AG09319 (cell line): ENCODE measurements at regions not wholly inside any gene's neighbourhood (a gene's known extent, or its start where the extent isn't known, plus 50 kb on each side); places are given as distances from the start of the nearest gene placed in this dataset.

Experiments
- DNase-seq: peaks from one replicate; pipeline ENCODE4 v3.0.0-alpha.2; 2010; ENCODE audit warnings: low read depth; ENCODE audit errors: extremely low read depth
- TF ChIP-seq, protein P1 (sequence below): IDR thresholded peaks from 2 replicates; pipeline ENCODE4 v1.5.1; 2011; ENCODE audit warnings: low read depth, mild to moderate bottlenecking, inconsistent platforms, low read length, moderate library complexity

GRCh38 chr5:73273379-73274050 lies 100.5 kb downstream of the TMEM174 start:
- TF ChIP-seq, protein P1, sequence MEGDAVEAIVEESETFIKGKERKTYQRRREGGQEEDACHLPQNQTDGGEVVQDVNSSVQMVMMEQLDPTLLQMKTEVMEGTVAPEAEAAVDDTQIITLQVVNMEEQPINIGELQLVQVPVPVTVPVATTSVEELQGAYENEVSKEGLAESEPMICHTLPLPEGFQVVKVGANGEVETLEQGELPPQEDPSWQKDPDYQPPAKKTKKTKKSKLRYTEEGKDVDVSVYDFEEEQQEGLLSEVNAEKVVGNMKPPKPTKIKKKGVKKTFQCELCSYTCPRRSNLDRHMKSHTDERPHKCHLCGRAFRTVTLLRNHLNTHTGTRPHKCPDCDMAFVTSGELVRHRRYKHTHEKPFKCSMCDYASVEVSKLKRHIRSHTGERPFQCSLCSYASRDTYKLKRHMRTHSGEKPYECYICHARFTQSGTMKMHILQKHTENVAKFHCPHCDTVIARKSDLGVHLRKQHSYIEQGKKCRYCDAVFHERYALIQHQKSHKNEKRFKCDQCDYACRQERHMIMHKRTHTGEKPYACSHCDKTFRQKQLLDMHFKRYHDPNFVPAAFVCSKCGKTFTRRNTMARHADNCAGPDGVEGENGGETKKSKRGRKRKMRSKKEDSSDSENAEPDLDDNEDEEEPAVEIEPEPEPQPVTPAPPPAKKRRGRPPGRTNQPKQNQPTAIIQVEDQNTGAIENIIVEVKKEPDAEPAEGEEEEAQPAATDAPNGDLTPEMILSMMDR, result no peak
- DNase-seq, result no peak

DNA sequence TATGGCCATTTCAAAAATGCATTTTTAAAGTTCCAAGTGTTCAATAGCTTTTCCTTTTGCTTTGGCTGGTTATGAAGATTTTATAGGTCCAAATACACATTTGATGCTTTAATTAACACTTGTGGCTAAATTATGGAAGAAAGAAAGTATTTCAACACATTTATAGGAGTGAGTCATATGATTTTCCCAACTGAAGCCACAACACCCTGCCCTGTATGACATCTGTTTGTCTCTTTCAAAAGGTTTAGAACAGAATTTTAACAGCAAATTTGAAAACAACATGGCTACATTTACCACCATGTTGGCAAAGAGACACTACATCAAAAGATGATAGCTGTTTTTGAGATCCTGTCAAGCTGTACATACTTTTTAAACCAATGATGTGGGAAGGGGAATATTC lies 99.4 kb downstream of the TMEM174 start:
- DNase-seq, result no peak
- TF ChIP-seq, protein P1, result no peak

- DNase-seq, result no peak
- TF ChIP-seq, protein P1, result no peak
These were observed 95.8 kb downstream of the TMEM174 start for GRCh38 chr5:73268826-73269225.

DNA sequence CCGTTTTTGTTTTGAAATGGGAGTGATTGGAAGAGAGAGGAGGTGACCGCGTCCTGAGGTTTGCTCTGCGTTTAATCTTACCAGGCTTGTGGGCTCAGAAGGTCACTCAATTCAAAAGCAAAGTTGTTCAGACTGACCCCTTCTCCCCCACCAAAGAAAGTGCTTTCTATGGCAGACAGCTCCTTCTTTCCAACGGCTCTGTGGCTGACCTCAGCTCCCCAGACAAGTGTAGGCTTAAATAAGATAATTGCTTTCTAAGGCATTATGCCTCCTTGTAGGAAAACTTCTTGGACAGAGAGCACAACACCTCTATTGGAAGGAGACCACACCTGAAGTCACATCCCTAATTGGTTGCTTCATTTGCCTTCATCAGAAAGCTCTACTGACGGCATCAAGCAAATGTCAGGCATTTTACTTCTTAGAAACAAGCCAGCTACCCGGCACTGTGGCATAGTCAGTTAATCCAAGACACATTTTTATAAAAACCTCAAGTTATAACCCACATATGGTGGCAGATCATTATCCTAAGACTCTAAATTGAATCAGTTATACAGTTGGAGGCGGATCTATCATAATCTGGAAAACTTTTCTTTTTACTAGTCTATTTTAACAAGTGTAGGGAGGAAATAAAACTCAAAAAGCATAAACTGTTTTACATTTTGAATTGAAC lies 94.9 kb downstream of the TMEM174 start:
- DNase-seq, result no peak
- TF ChIP-seq, protein P1, result no peak

GRCh38 chr5:73266925-73267765 lies 94.2 kb downstream of the TMEM174 start:
- no peak for DNase-seq
- TF ChIP-seq, protein P1, result no peak

DNA sequence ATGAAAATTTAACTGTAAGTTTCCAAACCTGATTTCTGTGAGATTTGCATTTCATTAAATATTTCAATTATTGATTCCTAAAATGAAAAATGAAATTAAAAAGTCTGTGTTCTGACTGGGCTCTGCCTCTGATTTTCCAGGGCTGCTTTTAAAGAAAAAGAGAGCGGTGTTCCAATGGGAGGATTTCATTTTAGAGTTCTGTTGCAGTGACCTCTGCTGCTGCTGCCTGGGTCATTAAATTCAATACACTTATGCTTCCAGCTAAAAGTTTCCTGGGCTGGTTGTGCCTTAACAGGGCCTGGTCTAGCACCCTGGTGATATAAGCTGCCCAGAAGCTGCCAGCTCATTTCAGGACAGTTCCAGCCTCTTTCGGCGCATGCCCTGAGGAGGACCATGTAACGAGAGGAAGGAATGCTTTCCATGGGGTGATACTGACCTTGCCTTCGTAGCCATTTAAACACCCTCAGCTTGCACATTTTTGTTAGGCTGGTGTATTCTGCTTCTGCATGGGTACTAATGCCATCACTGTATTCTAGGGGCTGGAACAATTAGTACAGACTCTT lies 93.3 kb downstream of the TMEM174 start:
- TF ChIP-seq, protein P1, result no peak
- DNase-seq, result no peak
